RWPE1 (cell line): ENCODE measurements at regions not wholly inside any gene's neighbourhood (a gene's known extent, or its start where the extent isn't known, plus 50 kb on each side); places are given as distances from the start of the nearest gene placed in this dataset.

Experiments
- CTCF ChIA-PET: fragments of 350-600 bp; sonication (Branson Sonifier 250); formaldehyde crosslinking; extraction: SDS; loops from one replicate; lab custom pipeline; 2021; lab: Yijun Ruan, JAX
- POLR2A ChIA-PET: fragments of 400-600 bp; formaldehyde crosslinking; extraction: SDS; loops from one replicate; lab custom pipeline; 2020; ENCODE audit warnings: antibody characterized with exemption; ENCODE audit not compliant: low non-redundant PET; lab: Yijun Ruan, JAX
- DNase-seq: peaks from one replicate; pipeline ENCODE4 v3.0.0; 2012; ENCODE audit warnings: low spot score
- H3K27ac ChIP-seq: fragments of 450-650 bp; 2 replicates; pipeline ENCODE4 v1.5.1; 2017
- CTCF ChIP-seq: fragments of 450-650 bp; conservative IDR thresholded peaks from 2 replicates; pipeline ENCODE4 v1.5.1; 2017; ENCODE audit warnings: low read depth, mild to moderate bottlenecking

GRCh38 chr5:172545291-172545801 lies 91.0 kb upstream of the SH3PXD2B start:
- H3K27ac ChIP-seq, result no peak overlapping the region
- ChIA-PET CTCF (no interaction called here), POLR2A (no interaction called here)
- TF ChIP-seq CTCF, result no peak
- DNase-seq, result no peak

- no peak overlapping the region for H3K27ac ChIP-seq
- POLR2A ChIA-PET, result no interaction called here
- no peak for TF ChIP-seq CTCF
- CTCF ChIA-PET, result no interaction called here
- DNase-seq, result no peak
Observed at GRCh38 chr5:172544371-172545095, 90.2 kb upstream of the SH3PXD2B start.

GRCh38 chr5:172543484-172544298 lies 89.4 kb upstream of the SH3PXD2B start:
- ChIA-PET POLR2A (no interaction called here), CTCF (interaction anchor here (0.7 kb wide), 1 partner anchor 619 kb away, joined by 3 read pairs; no protein-coding TSS in a partner anchor)
- DNase-seq, result no peak
- no peak overlapping the region for H3K27ac ChIP-seq
- TF ChIP-seq CTCF, result no peak

GRCh38 chr5:172542651-172543131 lies 88.4 kb upstream of the SH3PXD2B start:
- no peak for DNase-seq
- no peak overlapping the region for H3K27ac ChIP-seq
- ChIA-PET CTCF (no interaction called here), POLR2A (no interaction called here)
- TF ChIP-seq CTCF, result no peak

GRCh38 chr5:172541773-172542136 lies 87.4 kb upstream of the SH3PXD2B start:
- ChIA-PET POLR2A (no interaction called here), CTCF (no interaction called here)
- no peak for DNase-seq
- H3K27ac ChIP-seq, result no peak overlapping the region
- no peak for TF ChIP-seq CTCF

- POLR2A ChIA-PET, result no interaction called here
- CTCF ChIA-PET, result no interaction called here
- H3K27ac ChIP-seq, result no peak overlapping the region
- no peak for DNase-seq
- TF ChIP-seq CTCF, result no peak
Observed at GRCh38 chr5:172541099-172541772, 86.9 kb upstream of the SH3PXD2B start.
